A549 (cell line): ENCODE measurements at regions not wholly inside any gene's neighbourhood (a gene's known extent, or its start where the extent isn't known, plus 50 kb on each side); places are given as distances from the start of the nearest gene placed in this dataset.

Experiments
- EP300 ChIP-seq, 2 experiments: fragments of >200 bp; sonication (Bioruptor Twin); formaldehyde crosslinking; IDR thresholded peaks; 2 replicates in 1 of 2; 3 replicates in 1 of 2; pipeline ENCODE4 v1.6.1; 2016 to 2017
- POLR2A ChIP-seq: IDR thresholded peaks from 2 replicates; pipeline ENCODE4 v1.6.1; 2012; ENCODE audit warnings: mild to moderate bottlenecking, low read length
- RNF2 ChIP-seq: fragments of 200-600 bp; sonication (generic); IDR thresholded peaks from 2 replicates; pipeline ENCODE4 v1.6.1; 2016; ENCODE audit warnings: low read depth, mild to moderate bottlenecking, antibody characterized with exemption, moderate library complexity, borderline replicate concordance
- USF2 ChIP-seq: fragments of 450-650 bp; IDR thresholded peaks from 2 replicates; pipeline ENCODE4 v1.6.1; 2014; ENCODE audit warnings: antibody characterized with exemption

- no peak for TF ChIP-seq RNF2
- no peak for TF ChIP-seq POLR2A
- no peak for TF ChIP-seq EP300 (IDR thresholded peaks at IDR 0.05)
- TF ChIP-seq USF2: no peak
Measured at GRCh38 chr3:124599147-124599765, 131.0 kb upstream of the UMPS start.
